IPS-20b (cell line): ENCODE measurements at regions not wholly inside any gene's neighbourhood (a gene's known extent, or its start where the extent isn't known, plus 50 kb on each side); places are given as distances from the start of the nearest gene placed in this dataset.
"Not testable (repeated sequence)": the region's sequence is repeated elsewhere in the genome, so short reads cannot be mapped to it uniquely, and the experiment has no call there.

Experiments
- H3K27ac ChIP-seq: one replicate; pipeline ENCODE4 v1.5.1; 2013; ENCODE audit warnings: low read length
- H3K27me3 ChIP-seq: 2 replicates; pipeline ENCODE4 v1.6.1; 2013; ENCODE audit warnings: mild to moderate bottlenecking, low read length, inconsistent platforms; ENCODE audit not compliant: insufficient read depth
- H3K36me3 ChIP-seq: 2 replicates; pipeline ENCODE4 v1.6.1; 2013; ENCODE audit warnings: low read depth, mild to moderate bottlenecking, inconsistent platforms, low read length, moderate library complexity; ENCODE audit not compliant: insufficient read depth
- H3K4me1 ChIP-seq: 2 replicates; pipeline ENCODE4 v1.6.1; 2013; ENCODE audit warnings: mild to moderate bottlenecking, control low read depth, inconsistent platforms, low read length, moderate library complexity; ENCODE audit not compliant: insufficient read depth
- H3K4me3 ChIP-seq: 2 replicates; pipeline ENCODE4 v1.5.1; 2013; ENCODE audit warnings: mild to moderate bottlenecking, low read length, inconsistent platforms
- H3K9ac ChIP-seq: 2 replicates; pipeline ENCODE4 v1.6.1; 2013; ENCODE audit warnings: low read depth, mild to moderate bottlenecking, inconsistent platforms, low read length, moderate library complexity
- H3K9me3 ChIP-seq: 2 replicates; pipeline ENCODE4 v1.6.1; 2013; ENCODE audit warnings: mild to moderate bottlenecking, low read depth, low read length, inconsistent platforms; ENCODE audit not compliant: insufficient read depth

GRCh38 chr5:12576953-12577352 is 672.7 kb upstream of the CTNND2 start:
- H3K27ac ChIP-seq, H3K4me1 ChIP-seq, H3K36me3 ChIP-seq, H3K9ac ChIP-seq, H3K9me3 ChIP-seq, H3K4me3 ChIP-seq, H3K27me3 ChIP-seq: not testable (repeated sequence)

- not testable (repeated sequence) for H3K4me1 ChIP-seq, H3K9ac ChIP-seq, H3K4me3 ChIP-seq, H3K27me3 ChIP-seq, H3K9me3 ChIP-seq, H3K36me3 ChIP-seq, H3K27ac ChIP-seq
Measured at GRCh38 chr5:12574298-12575093, 670.2 kb upstream of the CTNND2 start.

DNA sequence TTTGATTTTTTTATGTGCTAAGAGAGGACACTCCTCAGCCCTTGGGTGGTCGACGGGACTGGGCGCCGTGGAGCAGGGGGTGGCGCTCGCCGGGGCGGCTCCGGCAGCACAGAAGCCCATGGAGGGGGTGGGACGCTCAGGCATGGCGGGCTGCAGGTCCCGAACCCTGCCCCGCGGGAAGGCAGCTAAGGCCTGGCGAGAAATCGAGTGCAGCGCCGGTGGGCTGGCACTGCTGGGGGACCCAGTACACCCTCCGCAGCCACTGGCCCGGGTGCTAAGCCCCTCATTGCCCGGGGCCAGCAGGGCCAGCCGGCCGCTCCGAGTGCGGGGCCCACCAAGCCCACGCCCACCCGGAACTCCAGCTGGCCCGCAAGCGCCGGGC is 669.7 kb upstream of the CTNND2 start:
- H3K4me3 ChIP-seq, H3K36me3 ChIP-seq, H3K9ac ChIP-seq: not testable (repeated sequence)

DNA sequence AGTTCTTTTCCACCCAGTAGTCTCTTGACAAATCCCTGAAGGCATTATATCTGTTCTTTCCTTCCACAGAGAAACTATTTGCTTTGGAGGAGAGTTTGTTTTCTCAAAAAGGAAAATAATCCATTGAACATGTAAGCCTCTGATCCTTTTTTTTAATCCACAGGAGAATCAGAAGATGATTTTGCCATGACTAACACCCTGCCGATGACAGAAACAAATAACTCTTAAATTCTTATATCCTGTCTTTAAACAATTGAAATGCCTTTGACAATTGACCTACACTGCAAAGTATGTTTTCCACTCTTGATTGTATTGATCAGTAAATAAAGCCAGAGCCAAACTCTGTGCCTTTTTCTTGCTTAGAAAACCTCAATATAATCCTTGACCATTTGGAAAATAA is 666.4 kb upstream of the CTNND2 start:
- no peaks in the 10 kb centered on the region for H3K4me1 ChIP-seq
- H3K9me3 ChIP-seq: no peaks in the 10 kb centered on the region
- no peaks in the 10 kb centered on the region for H3K27me3 ChIP-seq
- no peak overlapping the region for H3K4me3 ChIP-seq
- no peak overlapping the region for H3K27ac ChIP-seq
- no peak overlapping the region for H3K9ac ChIP-seq
- no peaks in the 10 kb centered on the region for H3K36me3 ChIP-seq

More for the DNA sequence above, 669.7 kb upstream of the CTNND2 start:
- H3K4me1 ChIP-seq, H3K27me3 ChIP-seq, H3K27ac ChIP-seq, H3K9me3 ChIP-seq: not testable (repeated sequence)

DNA sequence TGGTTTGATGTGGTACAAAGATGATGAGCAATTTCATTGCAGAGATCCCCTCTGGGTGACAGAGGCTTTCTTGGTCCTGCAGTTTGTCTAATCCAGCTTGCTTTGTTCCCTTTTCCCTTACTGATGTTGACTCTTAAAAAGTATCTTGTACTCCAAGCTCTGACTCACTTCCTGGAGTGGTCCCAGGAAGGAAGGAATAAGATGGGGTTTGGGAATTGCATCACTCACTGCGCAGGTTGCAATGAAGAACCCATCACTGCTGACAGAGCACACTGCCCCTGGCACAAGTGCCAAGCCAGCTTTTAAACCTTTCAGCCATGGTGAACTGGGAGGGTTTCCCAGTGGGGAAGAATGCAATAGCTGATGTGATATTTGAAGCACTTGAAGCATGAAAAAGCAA is 662.2 kb upstream of the CTNND2 start:
- H3K27me3 ChIP-seq: no peaks in the 10 kb centered on the region
- no peak overlapping the region for H3K9ac ChIP-seq
- H3K36me3 ChIP-seq: no peaks in the 10 kb centered on the region
- no peak overlapping the region for H3K4me3 ChIP-seq
- no peak overlapping the region for H3K27ac ChIP-seq
- H3K4me1 ChIP-seq: no peaks in the 10 kb centered on the region
- H3K9me3 ChIP-seq: no peaks in the 10 kb centered on the region; the same call in 1 of the 2 replicates

DNA sequence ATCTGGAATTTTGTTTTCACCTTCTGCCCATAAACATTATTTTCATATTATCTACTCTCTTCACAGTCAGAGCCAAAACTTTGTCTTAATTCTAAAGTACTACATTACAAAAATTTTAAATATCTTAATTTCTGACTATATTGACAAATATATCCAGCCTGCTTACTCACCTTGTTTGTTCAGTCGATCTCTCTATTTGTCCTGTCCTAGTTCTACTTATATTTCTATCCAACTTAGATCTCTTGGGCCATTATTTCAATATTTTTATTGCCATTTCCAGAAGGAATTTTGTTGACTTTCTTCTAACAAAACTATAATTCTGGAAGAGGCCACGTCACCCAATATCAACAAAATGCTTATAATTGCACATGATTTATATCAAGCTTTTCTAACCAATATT is 652.8 kb upstream of the CTNND2 start:
- H3K36me3 ChIP-seq: no peaks in the 10 kb centered on the region
- no peaks in the 10 kb centered on the region for H3K9me3 ChIP-seq
- H3K9ac ChIP-seq: no peak overlapping the region
- no peaks in the 10 kb centered on the region for H3K4me1 ChIP-seq
- no peaks in the 10 kb centered on the region for H3K27me3 ChIP-seq
- no peak overlapping the region for H3K4me3 ChIP-seq
- H3K27ac ChIP-seq: no peak overlapping the region

DNA sequence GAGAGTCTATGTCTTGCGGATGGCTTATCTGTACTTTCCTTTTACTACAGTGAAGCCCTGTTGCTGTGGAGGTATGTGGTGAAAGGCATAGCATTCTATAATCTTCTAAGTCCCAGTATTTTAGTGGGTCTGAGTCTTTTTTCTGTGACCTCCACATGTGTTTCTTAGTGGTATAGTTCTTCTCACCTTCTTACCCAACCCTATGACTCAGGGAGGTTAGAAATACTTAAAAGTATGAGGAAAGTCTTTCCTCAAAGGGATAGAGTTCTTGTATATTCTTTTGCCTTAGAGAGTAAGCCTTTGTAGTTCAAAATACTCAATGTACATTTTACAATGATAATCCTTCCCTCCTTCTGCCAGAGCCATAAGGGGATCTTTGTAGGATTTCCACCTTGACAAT is 621.9 kb upstream of the CTNND2 start:
- Histone ChIP-seq H3K9me3 (no peaks in the 10 kb centered on the region), H3K9ac (no peak overlapping the region), H3K4me3 (no peak overlapping the region), H3K27ac (no peak overlapping the region), H3K36me3 (no peaks in the 10 kb centered on the region), H3K27me3 (no peaks in the 10 kb centered on the region), H3K4me1 (no peaks in the 10 kb centered on the region)

- Histone ChIP-seq H3K4me3 (no peak overlapping the region), H3K36me3 (no peaks in the 10 kb centered on the region), H3K27me3 (no peaks in the 10 kb centered on the region), H3K27ac (no peak overlapping the region), H3K9ac (no peak overlapping the region), H3K4me1 (no peaks in the 10 kb centered on the region), H3K9me3 (peaks cover 7% of the 10 kb centered on the region; the same call in 1 of the 2 replicates)
Measured at GRCh38 chr5:12522116-12522515, 617.9 kb upstream of the CTNND2 start.

DNA sequence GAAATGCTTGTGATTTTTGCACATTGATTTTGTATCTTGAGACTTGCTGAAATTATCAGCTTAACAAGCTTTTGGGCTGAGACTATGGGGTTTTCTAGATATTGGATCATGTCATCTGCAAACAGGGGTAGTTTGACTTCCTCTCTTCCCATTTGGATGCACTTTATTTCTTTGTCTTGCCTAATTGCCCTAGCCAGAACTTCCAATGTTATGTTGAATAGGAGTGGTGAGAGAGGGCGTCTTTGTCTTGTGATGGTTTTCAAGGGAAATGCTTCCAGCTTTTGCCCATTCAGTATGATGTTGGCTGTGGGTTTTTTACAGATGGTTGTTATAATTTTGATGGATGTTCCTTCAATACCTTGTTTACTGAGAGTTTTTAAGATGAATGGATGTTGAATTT is 600.7 kb upstream of the CTNND2 start:
- H3K4me3 ChIP-seq: peak overlapping the region; percentile 31

GRCh38 chr5:12488161-12488560 is 583.9 kb upstream of the CTNND2 start:
- no peaks in the 10 kb centered on the region; the same call in none of the 2 replicates for H3K9me3 ChIP-seq
- no peaks in the 10 kb centered on the region for H3K36me3 ChIP-seq
- no peak overlapping the region for H3K4me3 ChIP-seq
- no peaks in the 10 kb centered on the region for H3K4me1 ChIP-seq
- no peak overlapping the region for H3K9ac ChIP-seq
- no peak overlapping the region for H3K27ac ChIP-seq
- H3K27me3 ChIP-seq: no peaks in the 10 kb centered on the region

More for the DNA sequence above, 600.7 kb upstream of the CTNND2 start:
- not testable (repeated sequence) for H3K27me3 ChIP-seq, H3K9me3 ChIP-seq, H3K36me3 ChIP-seq
- peak overlapping the region; percentile 72 for H3K27ac ChIP-seq
- peaks cover 24% of the 10 kb centered on the region; the same call in 1 of the 2 replicates for H3K4me1 ChIP-seq
- H3K9ac ChIP-seq: peak overlapping the region; percentile 56; the same call in 1 of the 2 replicates

DNA sequence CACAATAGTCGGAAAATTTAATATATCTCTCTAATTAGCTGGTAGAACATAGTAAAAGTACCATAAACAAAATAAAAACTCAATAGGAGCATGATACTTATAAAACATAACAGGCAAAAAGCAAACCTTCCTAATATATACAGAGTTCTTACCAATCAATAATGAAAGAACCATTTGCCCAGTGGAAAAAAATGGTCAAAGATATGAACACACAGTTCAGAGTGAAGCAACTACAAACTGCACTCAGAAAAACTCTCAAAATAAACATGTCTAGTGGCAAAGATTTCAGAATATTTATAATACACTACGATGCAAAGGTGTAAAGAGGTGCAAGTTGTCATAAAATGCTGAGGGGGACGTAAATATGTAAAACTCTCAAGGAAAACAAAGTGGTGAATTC is 576.2 kb upstream of the CTNND2 start:
- no peaks in the 10 kb centered on the region for H3K36me3 ChIP-seq
- H3K9me3 ChIP-seq: no peaks in the 10 kb centered on the region; the same call in none of the 2 replicates
- H3K27ac ChIP-seq: no peak overlapping the region
- H3K9ac ChIP-seq: no peak overlapping the region
- no peak overlapping the region for H3K4me3 ChIP-seq
- H3K4me1 ChIP-seq: no peaks in the 10 kb centered on the region
- no peaks in the 10 kb centered on the region for H3K27me3 ChIP-seq

DNA sequence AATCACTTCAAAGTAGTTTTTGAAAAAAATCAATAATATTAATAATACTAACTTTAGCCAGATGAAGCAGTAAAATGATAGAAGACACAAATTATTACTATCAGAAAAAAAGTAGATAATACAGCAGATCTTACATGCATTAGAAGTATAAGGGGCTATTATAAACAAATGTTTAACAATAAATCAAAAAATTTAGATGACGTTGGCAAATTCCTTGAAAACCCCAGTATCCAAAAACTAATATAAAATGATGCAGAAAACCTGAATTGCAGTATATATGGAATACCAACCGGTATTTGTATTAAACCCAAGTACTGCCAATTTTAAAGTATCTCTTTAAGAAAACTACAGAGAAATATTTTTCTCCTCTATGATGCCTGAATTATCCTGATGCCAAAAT is 573.3 kb upstream of the CTNND2 start:
- Histone ChIP-seq H3K27ac (no peak overlapping the region), H3K4me3 (no peak overlapping the region), H3K27me3 (no peaks in the 10 kb centered on the region), H3K9ac (no peak overlapping the region), H3K9me3 (no peaks in the 10 kb centered on the region), H3K4me1 (no peaks in the 10 kb centered on the region), H3K36me3 (no peaks in the 10 kb centered on the region)
